PC-3 (cell line): ENCODE measurements at regions not wholly inside any gene's neighbourhood (a gene's known extent, or its start where the extent isn't known, plus 50 kb on each side); places are given as distances from the start of the nearest gene placed in this dataset.

Experiments
- EZH2 ChIP-seq: fragments of 300-600 bp; sonication (generic); IDR thresholded peaks from one replicate; pipeline ENCODE4 v1.6.1; 2017; ENCODE audit warnings: antibody characterized with exemption, mild to moderate bottlenecking, low read length; ENCODE audit not compliant: unreplicated experiment
- EZH2phosphoT487 ChIP-seq: fragments of 300-600 bp; sonication (generic); IDR thresholded peaks from 2 replicates; pipeline ENCODE4 v1.6.1; 2018; ENCODE audit warnings: mild to moderate bottlenecking, antibody characterized with exemption, low read length, borderline replicate concordance
- TF ChIP-seq, protein P1 (sequence below): fragments of 300-600 bp; sonication (generic); conservative IDR thresholded peaks from 2 replicates; pipeline ENCODE4 v1.5.1; 2017; ENCODE audit warnings: antibody characterized with exemption, low read depth, mild to moderate bottlenecking, low read length

- TF ChIP-seq, protein P1, sequence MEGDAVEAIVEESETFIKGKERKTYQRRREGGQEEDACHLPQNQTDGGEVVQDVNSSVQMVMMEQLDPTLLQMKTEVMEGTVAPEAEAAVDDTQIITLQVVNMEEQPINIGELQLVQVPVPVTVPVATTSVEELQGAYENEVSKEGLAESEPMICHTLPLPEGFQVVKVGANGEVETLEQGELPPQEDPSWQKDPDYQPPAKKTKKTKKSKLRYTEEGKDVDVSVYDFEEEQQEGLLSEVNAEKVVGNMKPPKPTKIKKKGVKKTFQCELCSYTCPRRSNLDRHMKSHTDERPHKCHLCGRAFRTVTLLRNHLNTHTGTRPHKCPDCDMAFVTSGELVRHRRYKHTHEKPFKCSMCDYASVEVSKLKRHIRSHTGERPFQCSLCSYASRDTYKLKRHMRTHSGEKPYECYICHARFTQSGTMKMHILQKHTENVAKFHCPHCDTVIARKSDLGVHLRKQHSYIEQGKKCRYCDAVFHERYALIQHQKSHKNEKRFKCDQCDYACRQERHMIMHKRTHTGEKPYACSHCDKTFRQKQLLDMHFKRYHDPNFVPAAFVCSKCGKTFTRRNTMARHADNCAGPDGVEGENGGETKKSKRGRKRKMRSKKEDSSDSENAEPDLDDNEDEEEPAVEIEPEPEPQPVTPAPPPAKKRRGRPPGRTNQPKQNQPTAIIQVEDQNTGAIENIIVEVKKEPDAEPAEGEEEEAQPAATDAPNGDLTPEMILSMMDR: no peak
- TF ChIP-seq EZH2: no peak
- no peak for TF ChIP-seq EZH2phosphoT487
Measured at GRCh38 chr1:30130099-30130498, 593.3 kb downstream of the MATN1 start.
